H1 (cell line): ENCODE measurements at regions not wholly inside any gene's neighbourhood (a gene's known extent, or its start where the extent isn't known, plus 50 kb on each side); places are given as distances from the start of the nearest gene placed in this dataset.

ENCODE experiments used
- CTCF ChIP-seq, 3 experiments: IDR thresholded peaks; 1 replicate in 2 of 3; 2 replicates in 1 of 3; pipeline versions ENCODE4 v1.5.1 to v1.6.1; 2011; ENCODE audit warnings: low read length in 3 of 3, mild to moderate bottlenecking in 3 of 3, inconsistent platforms in 2 of 3, low read depth in 1 of 3, moderate library complexity in 1 of 3; ENCODE audit not compliant: insufficient read depth in 1 of 3; ENCODE audit errors: control extremely low read depth in 1 of 3
- JUN ChIP-seq: IDR thresholded peaks from 2 replicates; pipeline ENCODE4 v1.6.1; 2011; ENCODE audit warnings: low read depth, mild to moderate bottlenecking, improper control_type of control experiment, low read length
- POLR2AphosphoS5 ChIP-seq: IDR thresholded peaks from 2 replicates; pipeline ENCODE4 v1.6.1; 2011; ENCODE audit warnings: low read depth, low read length
- USF2 ChIP-seq: IDR thresholded peaks from 2 replicates; pipeline ENCODE4 v1.6.1; 2011; ENCODE audit warnings: low read length, improper control_type of control experiment

GRCh38 chr4:179569549-179569948, 2127.3 kb upstream of the AGA start:
- TF ChIP-seq USF2 (no peak), CTCF (IDR thresholded peaks at IDR 0.05; ENCODE audit: control extremely low read depth in 1 of 3, insufficient read depth in 1 of 3, low read depth in 1 of 3, low read length in 3 of 3) (no peak), POLR2AphosphoS5 (no peak), JUN (no peak)
